NCI-H226 (cell line): ENCODE measurements at regions not wholly inside any gene's neighbourhood (a gene's known extent, or its start where the extent isn't known, plus 50 kb on each side); places are given as distances from the start of the nearest gene placed in this dataset.
A peak's percentile ranks its signal among the peaks of the same experiment; 100 is the strongest.
"Not testable (repeated sequence)": the region's sequence is repeated elsewhere in the genome, so short reads cannot be mapped to it uniquely, and the experiment has no call there.

ENCODE experiments used
- DNase-seq: peaks from one replicate; pipeline ENCODE4 v3.0.0-alpha.2; 2015

GRCh38 chr4:43457866-43458265 lies 565.4 kb downstream of the GRXCR1 start:
- DNase-seq = peak; percentile 92

- DNase-seq = no peak
These were observed 565.8 kb downstream of the GRXCR1 start for GRCh38 chr4:43458293-43458692.

GRCh38 chr4:43471950-43472349 lies 579.4 kb downstream of the GRXCR1 start:
- DNase-seq = no peak

GRCh38 chr4:43481526-43481925 lies 589.0 kb downstream of the GRXCR1 start:
- no peak for DNase-seq

GRCh38 chr4:43485196-43485595 lies 592.7 kb downstream of the GRXCR1 start:
- no peak for DNase-seq

- no peak for DNase-seq
These were observed 603.7 kb downstream of the GRXCR1 start for GRCh38 chr4:43496188-43496587.

DNA sequence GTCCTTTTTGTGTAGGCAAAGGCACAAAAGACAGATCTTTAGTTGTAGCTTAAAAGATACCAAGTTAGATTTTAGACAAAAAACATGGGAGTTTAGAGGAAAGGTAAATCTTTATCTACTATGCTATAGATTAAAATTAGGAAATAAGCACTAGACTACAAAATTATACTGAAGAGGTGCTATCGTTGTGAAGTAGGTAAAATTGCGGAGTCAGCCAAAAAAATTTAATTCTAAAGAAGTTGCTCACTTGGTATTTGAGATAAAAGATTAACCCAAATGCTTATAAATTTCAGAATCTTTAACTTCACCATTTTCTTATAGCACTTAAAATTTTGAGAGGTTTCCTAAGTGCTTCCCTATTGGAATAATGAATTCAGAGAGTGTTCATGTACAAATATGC lies 604.1 kb downstream of the GRXCR1 start:
- no peak for DNase-seq

- not testable (repeated sequence) for DNase-seq
These were observed 613.3 kb downstream of the GRXCR1 start for GRCh38 chr4:43505823-43506222.

- no peak for DNase-seq
These were observed 619.7 kb downstream of the GRXCR1 start for GRCh38 chr4:43512253-43512652.

- DNase-seq = no peak
These were observed 633.1 kb downstream of the GRXCR1 start for GRCh38 chr4:43525646-43526045.

DNA sequence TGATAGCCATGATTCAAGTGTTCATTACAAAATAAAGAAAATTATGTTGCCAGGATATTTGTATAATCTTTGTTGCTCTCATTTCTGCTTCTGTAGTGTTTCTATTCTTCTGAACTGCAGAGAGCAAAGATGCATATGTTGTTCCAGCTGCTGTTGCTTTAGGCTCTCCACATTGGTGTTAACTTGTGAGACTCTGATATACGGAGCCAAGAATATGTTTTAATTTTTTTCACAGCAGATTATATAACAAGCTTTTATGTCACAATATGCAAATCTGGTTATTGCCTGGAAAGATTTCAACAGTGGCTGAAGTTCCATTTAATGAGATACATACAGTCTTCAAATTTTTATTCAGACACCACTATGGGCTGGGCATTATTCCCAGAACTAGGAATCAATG lies 655.0 kb downstream of the GRXCR1 start:
- no peak for DNase-seq

GRCh38 chr4:43550981-43551627 lies 658.6 kb downstream of the GRXCR1 start:
- DNase-seq = no peak

DNA sequence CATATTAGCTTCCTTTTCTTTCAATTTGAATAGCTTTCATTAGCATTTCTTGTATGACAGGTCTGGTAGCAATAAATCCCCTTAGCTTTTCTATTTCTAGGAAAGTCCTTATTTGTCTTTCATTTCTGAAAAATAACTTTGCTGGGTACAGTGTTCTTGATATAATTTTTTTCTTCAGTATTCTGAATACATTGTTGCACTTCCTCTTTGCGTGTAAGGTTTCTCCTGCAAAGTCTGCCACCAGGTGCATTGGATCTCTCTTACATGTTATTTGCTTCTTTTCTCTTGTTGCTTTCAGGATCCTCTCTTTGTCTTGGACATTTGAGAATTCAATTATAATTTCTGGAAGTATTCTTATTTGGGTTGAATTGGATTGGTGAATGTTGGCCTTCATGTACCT lies 663.7 kb downstream of the GRXCR1 start:
- DNase-seq = no peak

DNA sequence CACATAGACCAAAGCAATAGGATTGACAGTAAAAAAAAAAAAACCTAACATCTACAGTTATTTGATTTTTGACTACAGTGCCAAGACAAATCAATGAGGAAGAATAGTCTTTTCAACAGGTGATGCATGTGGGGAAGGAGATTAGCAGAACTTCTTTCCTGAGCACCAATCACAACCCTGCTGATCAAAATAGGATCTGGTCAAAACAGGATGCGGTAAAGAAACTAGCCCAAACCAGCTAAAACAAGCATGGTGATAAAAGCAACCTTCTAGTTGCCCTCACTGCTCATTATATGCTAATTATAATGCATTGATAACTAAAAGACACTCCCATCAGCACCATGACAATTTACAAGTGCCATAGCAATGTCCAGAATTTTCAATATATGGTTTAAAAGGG lies 667.5 kb downstream of the GRXCR1 start:
- DNase-seq = no peak

DNA sequence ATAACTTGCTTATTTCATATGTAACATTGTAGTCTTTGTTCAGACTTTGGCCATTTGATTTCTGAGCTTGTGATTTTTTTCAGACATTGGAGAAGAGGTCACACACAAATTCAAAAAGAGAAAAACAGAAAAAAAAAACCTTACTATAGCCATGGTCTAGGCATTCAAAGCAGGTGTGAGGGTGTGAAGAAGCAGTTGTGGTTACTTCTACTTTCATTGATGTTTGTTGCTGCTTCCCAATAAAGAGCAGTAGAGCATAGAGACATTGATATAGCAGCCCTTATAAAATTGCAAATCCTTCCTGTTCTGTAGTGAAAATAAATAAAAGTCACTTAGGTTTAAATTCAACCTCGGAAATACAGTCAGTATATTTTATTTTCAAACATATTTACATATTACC lies 671.6 kb downstream of the GRXCR1 start:
- DNase-seq = no peak

DNA sequence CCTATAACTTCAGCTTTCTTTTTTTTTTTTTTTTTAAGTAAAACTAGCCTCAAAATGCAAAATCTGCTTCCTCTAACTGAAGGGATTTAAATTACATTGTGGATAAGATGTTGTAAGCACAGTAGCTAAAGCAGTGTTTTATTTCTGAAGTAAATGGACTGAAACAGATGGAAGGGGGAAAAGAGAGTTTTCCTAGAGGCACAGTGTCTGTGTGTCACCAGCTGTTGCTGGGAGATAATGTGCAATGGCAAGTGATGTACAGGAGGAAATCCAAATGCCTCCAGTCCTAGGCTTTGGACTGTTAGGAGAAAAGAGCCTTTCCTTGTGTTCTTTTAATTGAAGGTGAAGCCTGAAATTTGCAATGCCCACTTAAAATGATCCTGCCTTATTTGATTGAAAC lies 672.1 kb downstream of the GRXCR1 start:
- no peak for DNase-seq

DNA sequence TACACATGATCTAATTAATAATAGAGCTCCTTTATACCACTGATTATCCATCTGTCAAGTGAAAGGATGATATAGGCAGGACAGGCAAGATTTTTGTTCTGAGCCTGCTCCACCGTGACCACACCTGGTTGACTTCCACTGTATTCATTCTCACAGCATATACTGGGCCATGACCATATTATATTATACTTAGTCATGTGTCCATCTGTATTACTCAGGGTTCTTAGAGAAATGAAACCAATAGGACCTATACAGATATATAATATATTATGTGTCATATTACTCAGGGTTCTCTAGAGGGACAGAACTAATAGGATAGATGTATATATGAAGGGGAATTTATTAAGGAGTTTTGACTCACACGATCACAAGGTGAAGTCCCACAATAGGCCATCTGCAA lies 675.1 kb downstream of the GRXCR1 start:
- DNase-seq = no peak

GRCh38 chr4:43586813-43587212 lies 694.3 kb downstream of the GRXCR1 start:
- DNase-seq = no peak

DNA sequence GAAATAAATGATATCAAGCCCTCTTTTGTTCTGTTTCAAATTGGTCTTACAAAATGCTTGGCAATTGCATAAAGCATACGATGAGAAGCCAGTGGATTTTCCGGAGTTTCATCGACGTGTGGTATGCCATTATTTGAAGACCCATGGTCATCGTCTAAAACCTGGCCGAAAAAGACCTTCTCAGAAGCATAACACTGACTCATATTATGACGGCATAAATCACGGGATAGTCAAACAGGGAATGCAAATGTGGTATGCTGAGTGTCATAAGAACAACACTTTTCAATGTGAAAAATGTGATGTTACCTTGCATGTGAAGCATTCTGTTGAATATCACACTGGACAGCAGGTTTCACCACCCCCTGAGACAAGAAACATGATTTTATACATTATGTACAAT lies 695.2 kb downstream of the GRXCR1 start:
- no peak for DNase-seq

DNA sequence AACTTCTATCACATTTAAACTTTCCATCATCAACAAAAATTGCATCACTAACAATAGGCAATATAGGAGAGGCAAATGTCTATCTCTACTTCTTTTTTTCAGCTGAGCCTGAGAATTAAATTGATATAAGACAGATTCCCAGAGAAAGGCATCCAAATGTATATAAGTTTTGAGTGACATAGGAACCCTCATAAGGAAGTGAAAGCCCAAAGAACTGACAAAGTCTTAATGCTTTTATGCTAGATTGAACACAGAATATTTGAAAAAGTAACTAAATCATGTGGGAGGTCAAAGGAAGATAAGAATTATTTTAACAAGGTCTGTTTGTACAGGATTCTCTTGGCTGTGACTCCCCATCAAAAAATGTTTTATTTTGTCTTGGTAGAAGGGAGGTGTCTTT lies 714.9 kb downstream of the GRXCR1 start:
- DNase-seq = no peak

GRCh38 chr4:43607827-43608461 lies 715.4 kb downstream of the GRXCR1 start:
- DNase-seq = no peak

DNA sequence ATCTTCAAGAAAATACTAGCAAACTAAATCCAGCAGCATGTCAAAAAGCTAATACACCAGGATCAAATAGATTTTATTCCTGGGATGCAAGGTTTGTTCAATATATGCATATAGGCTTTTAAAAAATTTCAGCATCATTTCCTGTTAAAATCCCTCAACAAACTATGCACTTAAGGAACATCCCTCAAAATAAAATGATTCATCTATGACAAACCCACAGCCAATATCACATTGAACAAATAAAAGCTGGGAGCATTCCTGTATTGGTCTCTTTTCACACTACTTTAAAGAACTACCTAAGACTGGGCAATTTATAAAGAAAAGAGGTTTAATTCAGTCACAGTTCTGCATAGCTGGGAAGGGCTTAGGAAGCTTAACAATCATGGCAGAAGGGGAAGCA lies 726.7 kb downstream of the GRXCR1 start:
- DNase-seq = no peak

DNA sequence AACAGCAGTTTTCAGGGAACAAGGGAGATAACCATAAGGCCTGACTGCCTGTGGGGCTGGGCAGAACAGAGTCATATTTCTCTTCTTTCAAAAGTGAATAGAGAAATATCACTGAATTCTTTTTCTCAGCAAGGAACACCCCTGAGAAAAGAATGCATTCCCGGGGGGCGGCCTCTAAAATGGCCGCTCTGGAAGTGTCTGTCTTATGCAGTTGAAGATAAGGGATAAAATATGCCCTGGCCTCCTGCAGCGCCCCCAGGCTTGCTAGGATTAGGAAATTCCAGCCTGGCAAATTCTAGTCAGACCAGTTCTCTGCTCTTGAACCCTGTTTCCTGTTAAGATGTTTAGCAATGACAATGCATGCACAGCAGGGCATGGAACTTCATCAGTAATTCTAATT lies 745.4 kb downstream of the GRXCR1 start:
- not testable (repeated sequence) for DNase-seq

GRCh38 chr4:43651991-43652390 lies 759.5 kb downstream of the GRXCR1 start:
- no peak for DNase-seq

- not testable (repeated sequence) for DNase-seq
These were observed 767.0 kb downstream of the GRXCR1 start for GRCh38 chr4:43659547-43659946.
